ENCODE measurements at regions not wholly inside any gene's neighbourhood (a gene's known extent, or its start where the extent isn't known, plus 50 kb on each side); places are given as distances from the start of the nearest gene placed in this dataset.

DNA sequence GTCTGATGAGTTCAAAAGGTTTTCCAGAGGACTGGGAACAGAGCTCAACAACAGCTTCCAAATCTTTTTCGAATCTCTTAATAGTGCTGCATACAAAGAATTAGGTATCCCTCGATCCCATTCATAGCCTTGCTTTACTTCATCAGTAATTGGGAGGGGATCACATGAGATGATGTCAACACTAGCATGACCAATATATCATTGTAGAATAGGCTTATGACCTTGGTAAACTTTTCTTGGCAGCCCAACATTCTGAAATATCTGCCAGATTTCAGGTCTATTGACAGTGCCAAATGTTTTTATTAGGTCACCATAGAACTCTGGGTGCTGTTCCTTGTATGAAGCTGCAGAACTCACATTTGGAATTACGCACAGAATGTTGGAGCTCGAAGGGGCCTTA is 228.9 kb downstream of the FGF10 start:
- Histone ChIP-seq H3K79me2 (ENCODE audit: insufficient read depth, low read length) (no peaks in the 10 kb centered on the region), H3K27me3 (ENCODE audit: insufficient read depth, low read length) (no peaks in the 10 kb centered on the region), H3K9me2 (ENCODE audit: insufficient read depth) (no peaks in the 10 kb centered on the region), H3K9ac (ENCODE audit: low read length) (no peak overlapping the region), H3K4me3 (replicated peaks in 1 of 2; ENCODE audit: low read depth in 1 of 2, low read length in 2 of 2) (no peak overlapping the region), H3K36me3 (ENCODE audit: control insufficient read depth in 1 of 2, insufficient read depth in 2 of 2, low read length in 2 of 2) (no peaks in the 10 kb centered on the region), H3K27ac (ENCODE audit: low read depth, low read length) (no peak overlapping the region), H3K4me1 (ENCODE audit: control insufficient read depth in 1 of 2, insufficient read depth in 2 of 2, low read length in 2 of 2) (no peaks in the 10 kb centered on the region), H3K9me3 (ENCODE audit: control insufficient read depth in 1 of 2, insufficient read depth in 1 of 2, low read depth in 1 of 2, low read length in 2 of 2) (no peaks in the 10 kb centered on the region; a peak in 2 of 4 replicates), H4K20me1 (ENCODE audit: insufficient read depth) (no peaks in the 10 kb centered on the region), H3K4me2 (ENCODE audit: low read length) (no peak overlapping the region), H2AFZ (ENCODE audit: low read depth, low read length, poor library complexity, severe bottlenecking) (no peak overlapping the region)
- intact Hi-C loops (cut with micrococcal nuclease) = no loop called here
- DNase-seq (ENCODE audit: low read depth, low spot score) (no peak), ATAC-seq (no peak)
- no TSS peak for BruUV-seq (replicated peaks)
- ChIA-PET POLR2A (no interaction called here), CTCF (no interaction called here), RAD21 (ENCODE audit: low non-redundant PET in 1 of 2, low total read pairs in 2 of 2, uncharacterized antibody in 2 of 2, unreplicated experiment in 2 of 2) (no interaction called here)
- no peak for TF ChIP-seq CEBPB (IDR thresholded peaks at IDR 0.05; ENCODE audit: low read depth)
- TF ChIP-seq, protein P1, sequence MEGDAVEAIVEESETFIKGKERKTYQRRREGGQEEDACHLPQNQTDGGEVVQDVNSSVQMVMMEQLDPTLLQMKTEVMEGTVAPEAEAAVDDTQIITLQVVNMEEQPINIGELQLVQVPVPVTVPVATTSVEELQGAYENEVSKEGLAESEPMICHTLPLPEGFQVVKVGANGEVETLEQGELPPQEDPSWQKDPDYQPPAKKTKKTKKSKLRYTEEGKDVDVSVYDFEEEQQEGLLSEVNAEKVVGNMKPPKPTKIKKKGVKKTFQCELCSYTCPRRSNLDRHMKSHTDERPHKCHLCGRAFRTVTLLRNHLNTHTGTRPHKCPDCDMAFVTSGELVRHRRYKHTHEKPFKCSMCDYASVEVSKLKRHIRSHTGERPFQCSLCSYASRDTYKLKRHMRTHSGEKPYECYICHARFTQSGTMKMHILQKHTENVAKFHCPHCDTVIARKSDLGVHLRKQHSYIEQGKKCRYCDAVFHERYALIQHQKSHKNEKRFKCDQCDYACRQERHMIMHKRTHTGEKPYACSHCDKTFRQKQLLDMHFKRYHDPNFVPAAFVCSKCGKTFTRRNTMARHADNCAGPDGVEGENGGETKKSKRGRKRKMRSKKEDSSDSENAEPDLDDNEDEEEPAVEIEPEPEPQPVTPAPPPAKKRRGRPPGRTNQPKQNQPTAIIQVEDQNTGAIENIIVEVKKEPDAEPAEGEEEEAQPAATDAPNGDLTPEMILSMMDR (IDR thresholded peaks at IDR 0.05 in 2 of 3, conservative IDR thresholded peaks at IDR 0.05 in 1 of 3; ENCODE audit: borderline replicate concordance in 1 of 3, insufficient read depth in 1 of 3, low read depth in 2 of 3, low read length in 2 of 3) = no peak
- no peak for TF ChIP-seq POLR2A (IDR thresholded peaks at IDR 0.05; ENCODE audit: borderline replicate concordance, extremely low read depth, insufficient read depth, insufficient read length)
- no peak for TF ChIP-seq ELF1 (IDR thresholded peaks at IDR 0.05; ENCODE audit: borderline replicate concordance, low read depth)
- TF ChIP-seq TCF7L2 (IDR thresholded peaks at IDR 0.05; ENCODE audit: borderline replicate concordance, extremely low read depth, insufficient read depth, insufficient read length) = no peak
- no peak for TF ChIP-seq EGR1 (IDR thresholded peaks at IDR 0.05; ENCODE audit: low read depth)
- TF ChIP-seq EZH2phosphoT487 (IDR thresholded peaks at IDR 0.05; ENCODE audit: borderline replicate concordance) = no peak
- no peak for TF ChIP-seq SRF (IDR thresholded peaks at IDR 0.05; ENCODE audit: low read depth)
- TF ChIP-seq, protein P2, sequence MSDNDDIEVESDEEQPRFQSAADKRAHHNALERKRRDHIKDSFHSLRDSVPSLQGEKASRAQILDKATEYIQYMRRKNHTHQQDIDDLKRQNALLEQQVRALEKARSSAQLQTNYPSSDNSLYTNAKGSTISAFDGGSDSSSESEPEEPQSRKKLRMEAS (IDR thresholded peaks at IDR 0.05) = no peak
- TF ChIP-seq ZFX (IDR thresholded peaks at IDR 0.05) = no peak
- no peak for TF ChIP-seq ZNF274 (IDR thresholded peaks at IDR 0.05; ENCODE audit: low read depth, low read length)
- TF ChIP-seq, protein P3, sequence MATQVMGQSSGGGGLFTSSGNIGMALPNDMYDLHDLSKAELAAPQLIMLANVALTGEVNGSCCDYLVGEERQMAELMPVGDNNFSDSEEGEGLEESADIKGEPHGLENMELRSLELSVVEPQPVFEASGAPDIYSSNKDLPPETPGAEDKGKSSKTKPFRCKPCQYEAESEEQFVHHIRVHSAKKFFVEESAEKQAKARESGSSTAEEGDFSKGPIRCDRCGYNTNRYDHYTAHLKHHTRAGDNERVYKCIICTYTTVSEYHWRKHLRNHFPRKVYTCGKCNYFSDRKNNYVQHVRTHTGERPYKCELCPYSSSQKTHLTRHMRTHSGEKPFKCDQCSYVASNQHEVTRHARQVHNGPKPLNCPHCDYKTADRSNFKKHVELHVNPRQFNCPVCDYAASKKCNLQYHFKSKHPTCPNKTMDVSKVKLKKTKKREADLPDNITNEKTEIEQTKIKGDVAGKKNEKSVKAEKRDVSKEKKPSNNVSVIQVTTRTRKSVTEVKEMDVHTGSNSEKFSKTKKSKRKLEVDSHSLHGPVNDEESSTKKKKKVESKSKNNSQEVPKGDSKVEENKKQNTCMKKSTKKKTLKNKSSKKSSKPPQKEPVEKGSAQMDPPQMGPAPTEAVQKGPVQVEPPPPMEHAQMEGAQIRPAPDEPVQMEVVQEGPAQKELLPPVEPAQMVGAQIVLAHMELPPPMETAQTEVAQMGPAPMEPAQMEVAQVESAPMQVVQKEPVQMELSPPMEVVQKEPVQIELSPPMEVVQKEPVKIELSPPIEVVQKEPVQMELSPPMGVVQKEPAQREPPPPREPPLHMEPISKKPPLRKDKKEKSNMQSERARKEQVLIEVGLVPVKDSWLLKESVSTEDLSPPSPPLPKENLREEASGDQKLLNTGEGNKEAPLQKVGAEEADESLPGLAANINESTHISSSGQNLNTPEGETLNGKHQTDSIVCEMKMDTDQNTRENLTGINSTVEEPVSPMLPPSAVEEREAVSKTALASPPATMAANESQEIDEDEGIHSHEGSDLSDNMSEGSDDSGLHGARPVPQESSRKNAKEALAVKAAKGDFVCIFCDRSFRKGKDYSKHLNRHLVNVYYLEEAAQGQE (IDR thresholded peaks at IDR 0.05; ENCODE audit: low read depth) = no peak
- no peak for TF ChIP-seq CBX3 (IDR thresholded peaks at IDR 0.05; ENCODE audit: low read depth)
